22Rv1 (cell line): ENCODE measurements at regions not wholly inside any gene's neighbourhood (a gene's known extent, or its start where the extent isn't known, plus 50 kb on each side); places are given as distances from the start of the nearest gene placed in this dataset.
A peak's percentile ranks its signal among the peaks of the same experiment; 100 is the strongest.

Experiments
- H3K27ac ChIP-seq: fragments of 450-650 bp; 2 replicates; pipeline ENCODE4 v1.5.1; 2017
- CTCF ChIP-seq: fragments of 450-650 bp; IDR thresholded peaks from 2 replicates; pipeline ENCODE4 v1.5.1; 2017; ENCODE audit warnings: mild to moderate bottlenecking
- ZFX ChIP-seq: fragments of 450-650 bp; IDR thresholded peaks from 2 replicates; pipeline ENCODE4 v1.6.1; 2017; ENCODE audit warnings: antibody characterized with exemption, borderline replicate concordance

GRCh38 chr21:26743524-26743923, 101.7 kb downstream of the ADAMTS1 start:
- no peak for TF ChIP-seq ZFX
- TF ChIP-seq CTCF, result no peak
- H3K27ac ChIP-seq, result no peak overlapping the region

- H3K27ac ChIP-seq, result no peak overlapping the region
- no peak for TF ChIP-seq CTCF
These were observed 106.0 kb downstream of the ADAMTS1 start for GRCh38 chr21:26739189-26739588.

GRCh38 chr21:26736449-26736848, 108.8 kb downstream of the ADAMTS1 start:
- no peak overlapping the region for H3K27ac ChIP-seq
- TF ChIP-seq CTCF (no peak), ZFX (no peak)

GRCh38 chr21:26732432-26733221, 112.6 kb downstream of the ADAMTS1 start:
- H3K27ac ChIP-seq, result no peak overlapping the region
- TF ChIP-seq CTCF (peak; percentile 89), ZFX (no peak)

GRCh38 chr21:26719750-26720149, 125.5 kb downstream of the ADAMTS1 start:
- no peak for TF ChIP-seq ZFX
- no peak for TF ChIP-seq CTCF
- H3K27ac ChIP-seq, result no peak overlapping the region

- no peak for TF ChIP-seq ZFX
- TF ChIP-seq CTCF, result peak; percentile 78
- no peak overlapping the region for H3K27ac ChIP-seq
These were observed 128.0 kb downstream of the ADAMTS1 start for GRCh38 chr21:26717146-26717739.

- TF ChIP-seq CTCF (peak; percentile 95), ZFX (no peak)
- no peak overlapping the region for H3K27ac ChIP-seq
These were observed 129.2 kb downstream of the ADAMTS1 start for GRCh38 chr21:26715878-26716506.
